Neuronal stem cell (in vitro differentiated cells): ENCODE measurements at regions not wholly inside any gene's neighbourhood (a gene's known extent, or its start where the extent isn't known, plus 50 kb on each side); places are given as distances from the start of the nearest gene placed in this dataset.

Source experiments
- DNase-seq: peaks from one replicate; pipeline ENCODE4 v3.0.0-alpha.2; 2013; ENCODE audit warnings: low spot score
- H2AFZ ChIP-seq: one replicate; pipeline ENCODE4 v1.6.1; 2013; ENCODE audit warnings: mild to moderate bottlenecking, low read length, inconsistent platforms
- H2AK5ac ChIP-seq: 2 replicates; pipeline ENCODE4 v1.6.1; 2013; ENCODE audit warnings: low read depth, mild to moderate bottlenecking, inconsistent platforms, low read length, moderate library complexity, mixed read lengths
- H2BK120ac ChIP-seq: 2 replicates; pipeline ENCODE4 v1.6.1; 2013; ENCODE audit warnings: low read depth, mild to moderate bottlenecking, inconsistent platforms, low read length, moderate library complexity, mixed read lengths
- H2BK12ac ChIP-seq: one replicate; pipeline ENCODE4 v1.6.1; 2013; ENCODE audit warnings: low read length, inconsistent platforms
- H2BK15ac ChIP-seq: 2 replicates; pipeline ENCODE4 v1.6.1; 2013; ENCODE audit warnings: mild to moderate bottlenecking, low read length, inconsistent platforms, mixed read lengths
- H2BK5ac ChIP-seq: one replicate; pipeline ENCODE4 v1.6.1; 2013; ENCODE audit warnings: inconsistent platforms, mild to moderate bottlenecking, low read length, moderate library complexity
- H3K14ac ChIP-seq: one replicate; pipeline ENCODE4 v1.6.1; 2013; ENCODE audit warnings: low read length, inconsistent platforms
- H3K18ac ChIP-seq: 2 replicates; pipeline ENCODE4 v1.6.1; 2013; ENCODE audit warnings: low read length, inconsistent platforms
- H3K23ac ChIP-seq: 2 replicates; pipeline ENCODE4 v1.6.1; 2013; ENCODE audit warnings: low read depth, mild to moderate bottlenecking, mixed read lengths, low read length, inconsistent platforms; ENCODE audit not compliant: poor library complexity
- H3K27ac ChIP-seq: replicated peaks from 3 replicates; pipeline ENCODE4 v1.5.1; 2013; ENCODE audit warnings: low read length, inconsistent platforms
- H3K27me3 ChIP-seq, 3 experiments: 2 replicates each; pipeline ENCODE4 v1.6.1; 2013; ENCODE audit warnings: low read length in 3 of 3, mild to moderate bottlenecking in 2 of 3, inconsistent platforms in 1 of 3, low read depth in 1 of 3, mixed read lengths in 1 of 3, moderate library complexity in 1 of 3; ENCODE audit not compliant: control insufficient read depth in 3 of 3, insufficient read depth in 3 of 3
- H3K36me3 ChIP-seq, 2 donors: replicated peaks in 1 of 2; 2 replicates each; pipeline ENCODE4 v1.6.1; 2013; ENCODE audit warnings: low read length in 2 of 2; ENCODE audit not compliant: control insufficient read depth in 2 of 2, insufficient read depth in 2 of 2
- H3K4ac ChIP-seq: 2 replicates; pipeline ENCODE4 v1.6.1; 2013; ENCODE audit warnings: inconsistent platforms, mild to moderate bottlenecking, low read length, moderate library complexity
- H3K4me1 ChIP-seq, 2 donors: 1 replicate in 1 of 2; 2 replicates in 1 of 2; pipeline ENCODE4 v1.6.1; 2013; ENCODE audit warnings: low read length in 2 of 2, low read depth in 1 of 2; ENCODE audit not compliant: control insufficient read depth in 2 of 2, insufficient read depth in 1 of 2
- H3K4me2 ChIP-seq: one replicate; pipeline ENCODE4 v1.6.1; 2013; ENCODE audit warnings: mild to moderate bottlenecking, low read length, inconsistent platforms; ENCODE audit not compliant: insufficient read depth, poor library complexity, severe bottlenecking
- H3K4me3 ChIP-seq, 2 donors: 2 replicates each; pipeline ENCODE4 v1.5.1; 2013; ENCODE audit warnings: low read length in 2 of 2, mild to moderate bottlenecking in 2 of 2, inconsistent platforms in 1 of 2, moderate library complexity in 1 of 2
- H3K79me1 ChIP-seq: one replicate; pipeline ENCODE4 v1.6.1; 2013; ENCODE audit warnings: low read depth, mild to moderate bottlenecking, inconsistent platforms, low read length, moderate library complexity
- H3K9ac ChIP-seq: one replicate; pipeline ENCODE4 v1.6.1; 2013; ENCODE audit warnings: mild to moderate bottlenecking, low read depth, low read length, inconsistent platforms; ENCODE audit not compliant: poor library complexity
- H3K9me3 ChIP-seq, 2 donors: replicated peaks in 1 of 2; 2 replicates each; pipeline versions ENCODE3 to v1.6.1; 2013; ENCODE audit warnings: low read length in 2 of 2, mild to moderate bottlenecking in 2 of 2, inconsistent platforms in 1 of 2, low read depth in 1 of 2, mixed read lengths in 1 of 2, moderate library complexity in 1 of 2; ENCODE audit not compliant: control insufficient read depth in 2 of 2, insufficient read depth in 1 of 2
- H4K8ac ChIP-seq: one replicate; pipeline ENCODE4 v1.6.1; 2013; ENCODE audit warnings: low read depth, mild to moderate bottlenecking, inconsistent platforms, low read length, moderate library complexity
- H4K91ac ChIP-seq: one replicate; pipeline ENCODE4 v1.6.1; 2013; ENCODE audit warnings: low read length, low read depth, mild to moderate bottlenecking, inconsistent platforms; ENCODE audit not compliant: poor library complexity
- WGBS, 2 donors: extraction: QIAGEN DNeasy Blood & Tissue Kit; methylation state at CpG; one replicate each; pipeline ENCODE4 v1.1.7; 2013; ENCODE audit warnings: missing lambda C conversion rate in 2 of 2, mixed read lengths in 1 of 2; ENCODE audit not compliant: insufficient read length in 2 of 2, insufficient replicate concordance in 1 of 2; ENCODE audit errors: extremely low coverage in 2 of 2; 5-methylcytosine and 5-hydroxymethylcytosine counted together

DNA sequence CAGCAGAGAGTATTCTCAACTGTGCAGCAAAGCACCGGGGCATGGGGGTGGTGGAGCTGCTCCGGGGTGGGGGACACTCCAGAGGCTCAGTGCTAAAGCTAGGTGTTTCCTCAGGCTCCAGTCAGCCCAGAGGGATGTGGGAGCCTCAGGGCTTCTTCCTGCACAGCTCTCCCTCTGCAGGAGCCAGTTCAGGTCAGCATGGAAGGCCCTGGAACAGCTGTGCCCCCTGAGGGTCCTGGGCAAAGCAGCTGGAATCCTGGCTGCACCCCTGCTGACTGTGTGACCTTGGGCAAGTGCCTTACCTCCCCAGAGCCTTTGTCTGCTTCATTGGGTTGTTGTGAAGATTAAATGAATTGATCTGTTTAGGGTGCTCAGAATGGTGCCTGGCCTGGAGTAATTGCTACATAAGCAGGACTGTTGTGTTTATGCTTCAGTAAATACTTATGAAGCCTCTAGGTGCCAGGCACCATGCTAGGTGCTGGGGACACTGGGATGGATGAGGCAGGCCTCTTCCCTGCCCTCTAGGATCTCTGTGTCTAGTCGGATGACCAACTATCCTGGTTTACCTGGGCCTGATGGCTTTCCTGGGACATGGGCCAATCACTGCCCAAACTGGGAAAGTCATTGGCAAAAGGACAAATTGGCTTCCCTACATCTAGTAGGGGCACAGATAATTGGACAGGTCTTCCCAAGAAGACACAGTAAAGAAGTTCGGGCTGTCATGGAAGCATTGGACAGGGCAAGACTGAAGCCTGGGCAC is 64.2 kb upstream of the LCTL start:
- Histone ChIP-seq H4K91ac (no peak overlapping the region), H3K36me3 (no peaks in the 10 kb centered on the region), H3K79me1 (no peaks in the 10 kb centered on the region), H2AK5ac (no peak overlapping the region), H3K9me3 (no peaks in the 10 kb centered on the region), H2BK12ac (no peak overlapping the region), H3K4me3 (no peak overlapping the region), H4K8ac (no peak overlapping the region), H3K4me2 (no peak overlapping the region), H3K4ac (no peak overlapping the region), H3K27ac (no peak overlapping the region), H2BK120ac (peak overlapping the region; percentile 8), H2BK15ac (no peak overlapping the region), H3K18ac (no peak overlapping the region), H2BK5ac (no peak overlapping the region), H3K27me3 (peaks cover 0 to 2% (median 0%) of the 10 kb centered on the region in 3 experiments), H2AFZ (peak overlapping the region; percentile 96), H3K9ac (no peak overlapping the region), H3K14ac (no peak overlapping the region), H3K4me1 (peaks cover 21 to 54% of the 10 kb centered on the region in 2 donors), H3K23ac (no peak overlapping the region)
- no peak for DNase-seq
- WGBS, 2 donors: no CpG with 5 or more reads among the region's 4 CpGs

DNA sequence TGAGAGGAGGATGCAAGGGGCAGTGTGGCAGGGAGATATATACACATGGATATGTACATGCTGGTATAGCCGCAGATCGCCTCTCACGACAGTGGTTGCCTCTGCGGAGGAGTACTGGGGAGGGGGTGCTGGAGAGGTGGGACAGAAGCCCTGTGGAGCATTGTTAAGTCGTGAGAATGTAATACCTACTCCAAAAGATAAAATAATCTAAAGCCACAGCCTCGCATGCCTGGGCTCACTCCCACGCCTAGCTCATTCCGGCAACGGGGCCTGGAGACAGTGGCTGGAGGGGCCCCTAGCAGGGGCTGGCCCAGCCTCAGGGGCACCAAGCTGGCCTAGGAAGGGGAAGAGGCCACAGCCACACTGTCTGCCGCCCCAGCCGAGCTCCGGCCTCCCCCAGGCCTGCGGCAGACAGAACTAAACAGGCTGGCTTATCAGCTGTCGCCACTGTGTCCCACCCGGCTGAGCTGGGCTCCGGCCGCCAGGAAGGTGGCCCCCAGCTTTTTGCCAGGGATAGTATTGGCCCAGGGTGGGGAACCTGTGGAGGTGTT is 65.1 kb upstream of the LCTL start:
- no peaks in the 10 kb centered on the region for H3K36me3 ChIP-seq
- H2BK5ac ChIP-seq: peak overlapping the region; percentile 35
- peak overlapping the region; percentile 50 for H3K9ac ChIP-seq
- H4K8ac ChIP-seq: no peak overlapping the region
- H2BK15ac ChIP-seq: peak overlapping the region; percentile 70
- H3K23ac ChIP-seq: peak overlapping the region; percentile 59
- no peaks in the 10 kb centered on the region for H3K9me3 ChIP-seq
- no peak overlapping the region for H3K14ac ChIP-seq
- H4K91ac ChIP-seq: peak overlapping the region; percentile 45
- peaks cover 0 to 2% (median under 1%) of the 10 kb centered on the region in 3 experiments for H3K27me3 ChIP-seq
- no peak for DNase-seq
- WGBS, 2 donors: no CpG with 5 or more reads among the region's 17 CpGs
- H3K4me2 ChIP-seq: no peak overlapping the region
- peak overlapping the region; percentile 85 for H3K18ac ChIP-seq
- peak overlapping the region; percentile 29 for H2BK120ac ChIP-seq
- no peak overlapping the region for H2BK12ac ChIP-seq
- peaks cover 21 to 52% of the 10 kb centered on the region in 2 donors for H3K4me1 ChIP-seq
- H3K4me3 ChIP-seq: no peak overlapping the region
- H2AFZ ChIP-seq: peak overlapping the region; percentile 96
- H3K27ac ChIP-seq: no peak overlapping the region
- no peak overlapping the region for H3K4ac ChIP-seq
- no peak overlapping the region for H2AK5ac ChIP-seq
- no peaks in the 10 kb centered on the region for H3K79me1 ChIP-seq

DNA sequence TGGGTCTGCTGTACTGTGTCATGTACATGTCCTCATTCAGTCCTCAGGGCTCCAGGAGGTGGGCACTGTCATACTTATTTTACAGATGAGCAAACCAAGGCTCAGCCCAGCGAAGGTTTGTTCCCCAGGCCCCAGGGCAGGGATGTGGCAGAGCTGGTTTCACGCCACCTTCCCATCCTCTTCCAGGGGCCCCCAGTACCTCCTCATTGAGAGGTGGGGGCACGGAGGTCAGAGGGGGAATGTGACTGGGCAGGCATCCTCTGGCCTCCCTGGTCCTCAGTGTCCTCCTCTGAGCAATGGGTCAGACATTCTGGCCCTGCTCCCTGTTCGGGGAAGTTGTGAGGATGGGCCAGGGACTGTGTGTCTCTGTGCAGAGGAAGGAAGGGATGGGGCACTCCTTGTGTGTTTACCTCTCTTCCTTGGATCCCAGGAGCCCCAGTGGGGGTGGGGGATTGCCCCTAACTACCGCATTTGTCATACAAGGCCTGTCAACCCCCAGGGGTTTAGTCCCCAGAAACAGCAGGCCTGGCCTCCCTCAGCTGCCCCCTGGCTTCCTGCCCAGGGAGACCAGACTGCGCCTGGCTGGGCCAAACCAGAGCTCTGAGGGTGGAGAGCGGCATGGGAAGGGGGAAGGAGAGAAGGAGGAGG is 65.9 kb upstream of the LCTL start:
- H3K9me3 ChIP-seq: no peaks in the 10 kb centered on the region
- H3K14ac ChIP-seq: no peak overlapping the region
- H3K36me3 ChIP-seq: no peaks in the 10 kb centered on the region
- H2BK12ac ChIP-seq: no peak overlapping the region
- H2AFZ ChIP-seq: peak overlapping the region; percentile 77
- H3K18ac ChIP-seq: peak overlapping the region; percentile 72
- no peak for DNase-seq
- H3K27me3 ChIP-seq: peaks cover 0 to 3% (median 0%) of the 10 kb centered on the region in 3 experiments
- peak overlapping the region; percentile 34 for H2BK120ac ChIP-seq
- H3K79me1 ChIP-seq: no peaks in the 10 kb centered on the region
- WGBS, 2 donors: no CpG with 5 or more reads among the region's 7 CpGs
- peak overlapping the region; percentile 71 for H3K4ac ChIP-seq
- peak overlapping the region; percentile 89 for H2AK5ac ChIP-seq
- H2BK5ac ChIP-seq: no peak overlapping the region
- no peak overlapping the region for H4K91ac ChIP-seq
- no peak overlapping the region for H4K8ac ChIP-seq
- peak overlapping the region; percentile 81 for H2BK15ac ChIP-seq
- H3K4me1 ChIP-seq: peaks cover 21 to 52% of the 10 kb centered on the region in 2 donors
- H3K9ac ChIP-seq: no peak overlapping the region
- no peak overlapping the region for H3K27ac ChIP-seq
- H3K4me3 ChIP-seq: no peak overlapping the region
- H3K4me2 ChIP-seq: no peak overlapping the region
- H3K23ac ChIP-seq: no peak overlapping the region
